Suprapubic skin (tissue), 4 donors: ENCODE measurements at regions not wholly inside any gene's neighbourhood (a gene's known extent, or its start where the extent isn't known, plus 50 kb on each side); places are given as distances from the start of the nearest gene placed in this dataset.

Experiments used
- DNase-seq, 2 donors: peaks; one replicate each; pipeline ENCODE4 v3.0.0-alpha.2; 2019; ENCODE audit warnings: low spot score in 2 of 2
- H3K27ac ChIP-seq: fragments of 200-600 bp; sonication (generic); one replicate; pipeline ENCODE4 v1.5.1; 2019
- H3K27me3 ChIP-seq: fragments of 200-600 bp; sonication (generic); one replicate; pipeline ENCODE4 v1.5.1; 2019
- H3K36me3 ChIP-seq: fragments of 200-600 bp; sonication (generic); one replicate; pipeline ENCODE4 v1.5.1; 2019
- H3K4me1 ChIP-seq: fragments of 200-600 bp; sonication (generic); one replicate; pipeline ENCODE4 v1.5.1; 2019
- H3K4me3 ChIP-seq: fragments of 200-600 bp; sonication (generic); one replicate; pipeline ENCODE4 v1.5.1; 2019; ENCODE audit warnings: mild to moderate bottlenecking
- H3K9me3 ChIP-seq: fragments of 200-600 bp; sonication (generic); one replicate; pipeline ENCODE4 v1.5.1; 2019
- EP300 ChIP-seq: sonication (generic); formaldehyde crosslinking; IDR thresholded peaks from one replicate; pipeline ENCODE4 v1.6.1; 2017; ENCODE audit warnings: antibody characterized with exemption
- POLR2A ChIP-seq, 2 donors: fragments of 450-650 bp; IDR thresholded peaks; one replicate each; pipeline ENCODE4 v1.6.1; 2017; ENCODE audit warnings: antibody characterized with exemption in 2 of 2, mild to moderate bottlenecking in 2 of 2, moderate library complexity in 2 of 2
- POLR2AphosphoS5 ChIP-seq, 3 donors: sonication (generic); formaldehyde crosslinking; IDR thresholded peaks; one replicate each; pipeline ENCODE4 v1.6.1; 2017; ENCODE audit warnings: antibody characterized with exemption in 3 of 3
- WGBS: methylation state at CpG from one replicate; pipeline ENCODE4 v1.1.5; 2018; 5-methylcytosine and 5-hydroxymethylcytosine counted together
- TF ChIP-seq, protein P1 (sequence below), 2 donors: fragments of 200-600 bp in 1 of 2; fragments of 450-650 bp in 1 of 2; sonication (generic) in 1 of 2; IDR thresholded peaks; one replicate each; pipeline ENCODE4 v1.5.1; 2016 to 2019; ENCODE audit warnings: antibody characterized with exemption in 2 of 2, mild to moderate bottlenecking in 1 of 2, moderate library complexity in 1 of 2

DNA sequence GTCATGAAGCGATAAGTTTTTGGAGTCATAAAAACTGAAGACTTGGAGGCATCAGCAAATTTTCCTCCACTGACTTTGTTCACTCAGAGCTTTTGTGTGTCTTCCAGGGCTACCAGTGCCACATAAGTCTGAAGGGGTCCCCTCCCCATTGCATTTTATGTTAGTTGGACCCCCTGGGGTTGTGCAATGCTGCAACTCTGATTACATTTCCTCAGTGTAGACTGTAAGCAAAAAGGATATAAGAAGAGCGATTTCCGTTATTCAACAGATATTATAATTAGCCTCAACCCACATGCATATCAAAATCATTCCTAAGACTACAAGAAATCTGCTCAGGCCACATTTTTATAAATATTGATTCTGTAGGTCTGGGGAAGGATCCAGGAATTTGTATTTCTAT is 324.0 kb downstream of the TDRD3 start:
- Histone ChIP-seq H3K27ac (no peak overlapping the region), H3K4me1 (no peaks in the 10 kb centered on the region), H3K9me3 (no peaks in the 10 kb centered on the region), H3K36me3 (no peaks in the 10 kb centered on the region), H3K4me3 (no peak overlapping the region), H3K27me3 (no peaks in the 10 kb centered on the region)
- TF ChIP-seq, protein P1, sequence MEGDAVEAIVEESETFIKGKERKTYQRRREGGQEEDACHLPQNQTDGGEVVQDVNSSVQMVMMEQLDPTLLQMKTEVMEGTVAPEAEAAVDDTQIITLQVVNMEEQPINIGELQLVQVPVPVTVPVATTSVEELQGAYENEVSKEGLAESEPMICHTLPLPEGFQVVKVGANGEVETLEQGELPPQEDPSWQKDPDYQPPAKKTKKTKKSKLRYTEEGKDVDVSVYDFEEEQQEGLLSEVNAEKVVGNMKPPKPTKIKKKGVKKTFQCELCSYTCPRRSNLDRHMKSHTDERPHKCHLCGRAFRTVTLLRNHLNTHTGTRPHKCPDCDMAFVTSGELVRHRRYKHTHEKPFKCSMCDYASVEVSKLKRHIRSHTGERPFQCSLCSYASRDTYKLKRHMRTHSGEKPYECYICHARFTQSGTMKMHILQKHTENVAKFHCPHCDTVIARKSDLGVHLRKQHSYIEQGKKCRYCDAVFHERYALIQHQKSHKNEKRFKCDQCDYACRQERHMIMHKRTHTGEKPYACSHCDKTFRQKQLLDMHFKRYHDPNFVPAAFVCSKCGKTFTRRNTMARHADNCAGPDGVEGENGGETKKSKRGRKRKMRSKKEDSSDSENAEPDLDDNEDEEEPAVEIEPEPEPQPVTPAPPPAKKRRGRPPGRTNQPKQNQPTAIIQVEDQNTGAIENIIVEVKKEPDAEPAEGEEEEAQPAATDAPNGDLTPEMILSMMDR (IDR thresholded peaks at IDR 0.05): no peak
- 94% methylated on average over 3 of the region's 3 CpGs for WGBS
- no peak for DNase-seq

DNA sequence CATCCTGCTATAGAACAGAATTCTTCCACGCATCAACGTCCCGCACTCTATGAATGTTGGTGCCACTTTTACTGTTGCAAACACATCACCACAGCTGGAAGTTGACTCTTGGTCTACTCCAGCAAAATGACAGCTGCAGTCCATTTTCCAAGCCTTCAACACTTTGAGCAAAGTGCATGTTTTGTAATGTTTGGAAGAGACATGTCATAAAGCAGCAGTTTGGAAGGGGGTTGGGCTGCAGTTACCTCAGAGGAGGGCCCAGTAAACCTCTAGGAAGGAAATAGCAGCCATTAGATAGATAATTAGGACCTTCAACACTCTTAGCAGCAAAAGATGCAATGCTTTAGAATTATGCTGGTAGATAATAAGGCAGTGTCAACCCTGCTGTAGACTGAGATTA is 323.6 kb downstream of the TDRD3 start:
- 92% methylated on average over 3 of the region's 3 CpGs for WGBS
- TF ChIP-seq, protein P1 (IDR thresholded peaks at IDR 0.05): no peak
- TF ChIP-seq EP300 (no peak), POLR2A (IDR thresholded peaks at IDR 0.05) (no peak), POLR2AphosphoS5 (IDR thresholded peaks at IDR 0.05) (no peak)

DNA sequence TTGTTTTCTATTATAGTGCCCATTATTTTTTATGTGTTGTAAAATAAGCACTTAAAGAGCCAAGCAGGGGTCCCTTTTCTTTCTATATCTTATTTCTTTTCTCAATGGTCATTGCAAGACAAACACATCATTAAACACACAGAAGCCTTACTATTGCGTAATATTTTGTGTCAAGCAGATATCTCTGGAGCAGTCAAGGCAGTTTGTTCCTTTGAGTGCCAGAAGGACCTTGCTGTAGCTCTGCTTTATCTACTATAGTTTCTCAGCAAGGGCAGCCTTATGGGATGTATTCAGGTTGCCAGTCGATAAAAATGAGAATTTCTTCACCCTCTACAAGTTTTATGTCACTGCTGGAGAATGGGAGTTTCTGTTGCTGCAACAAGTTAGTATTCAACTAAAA is 319.3 kb downstream of the TDRD3 start:
- no peak for DNase-seq
- Histone ChIP-seq H3K36me3 (no peaks in the 10 kb centered on the region), H3K27me3 (no peaks in the 10 kb centered on the region), H3K27ac (no peak overlapping the region), H3K9me3 (no peaks in the 10 kb centered on the region), H3K4me1 (no peaks in the 10 kb centered on the region), H3K4me3 (no peak overlapping the region)
- 89% methylated on average over 2 of the region's 2 CpGs for WGBS
- TF ChIP-seq EP300 (no peak), POLR2AphosphoS5 (IDR thresholded peaks at IDR 0.05) (no peak), POLR2A (IDR thresholded peaks at IDR 0.05) (no peak)
- TF ChIP-seq, protein P1 (IDR thresholded peaks at IDR 0.05): no peak

More for the DNA sequence above, 323.6 kb downstream of the TDRD3 start:
- Histone ChIP-seq H3K9me3 (no peaks in the 10 kb centered on the region), H3K36me3 (no peaks in the 10 kb centered on the region), H3K4me3 (no peak overlapping the region), H3K4me1 (no peaks in the 10 kb centered on the region), H3K27ac (no peak overlapping the region), H3K27me3 (no peaks in the 10 kb centered on the region)
- no peak for DNase-seq

DNA sequence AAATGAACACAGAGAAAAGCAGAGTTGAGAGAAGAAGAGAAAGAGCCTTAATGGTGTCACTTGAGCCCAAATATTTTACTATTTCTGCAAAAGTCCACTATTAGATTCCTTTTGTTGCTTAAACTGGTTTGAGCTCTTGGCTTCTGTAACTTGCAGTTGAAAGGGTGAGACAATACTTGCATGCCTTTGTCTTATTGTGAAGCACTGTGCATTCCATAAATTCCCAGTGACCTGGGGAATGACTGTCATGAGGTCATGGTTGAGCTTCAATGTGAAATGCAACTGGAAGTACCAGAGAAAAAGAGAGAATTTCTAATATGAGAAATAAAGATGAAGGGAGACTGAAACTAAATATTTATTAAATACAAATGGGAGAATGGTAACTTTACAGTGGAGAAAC is 310.9 kb downstream of the TDRD3 start:
- Histone ChIP-seq H3K36me3 (no peaks in the 10 kb centered on the region), H3K4me1 (no peaks in the 10 kb centered on the region), H3K27ac (no peak overlapping the region), H3K27me3 (no peaks in the 10 kb centered on the region), H3K9me3 (no peaks in the 10 kb centered on the region), H3K4me3 (no peak overlapping the region)
- DNase-seq: no peak
- TF ChIP-seq POLR2AphosphoS5 (IDR thresholded peaks at IDR 0.05) (no peak), POLR2A (IDR thresholded peaks at IDR 0.05) (no peak), EP300 (no peak)
- TF ChIP-seq, protein P1 (IDR thresholded peaks at IDR 0.05): no peak

DNA sequence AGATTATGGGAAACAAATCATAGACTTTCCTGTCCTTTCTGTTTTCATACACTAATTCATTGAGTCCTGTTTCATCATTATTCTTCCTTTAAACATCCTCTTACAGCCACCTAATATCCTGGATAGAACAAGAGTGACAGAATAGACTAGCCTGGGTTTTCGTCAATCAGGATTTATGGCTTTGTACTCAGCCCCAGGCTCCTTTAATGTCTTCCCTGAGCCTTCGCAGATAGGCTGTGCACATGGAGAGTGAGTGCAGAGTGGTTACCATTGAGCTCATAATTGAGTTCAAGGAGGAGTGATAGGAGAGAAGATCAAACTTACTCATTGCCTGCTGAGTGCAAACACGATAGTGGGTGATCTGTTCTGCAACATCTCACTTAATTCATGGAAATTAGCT is 304.9 kb downstream of the TDRD3 start:
- no peak overlapping the region for H3K27ac ChIP-seq
- no peaks in the 10 kb centered on the region for H3K27me3 ChIP-seq
- H3K4me3 ChIP-seq: no peak overlapping the region
- DNase-seq: no peak
- H3K36me3 ChIP-seq: no peaks in the 10 kb centered on the region
- 41% methylated on average over 3 of the region's 3 CpGs for WGBS
- H3K4me1 ChIP-seq: no peaks in the 10 kb centered on the region
- no peaks in the 10 kb centered on the region for H3K9me3 ChIP-seq
- TF ChIP-seq, protein P1 (IDR thresholded peaks at IDR 0.05): no peak
- TF ChIP-seq EP300 (no peak), POLR2AphosphoS5 (IDR thresholded peaks at IDR 0.05) (no peak), POLR2A (IDR thresholded peaks at IDR 0.05) (no peak)
